ENCODE measurements at regions not wholly inside any gene's neighbourhood (a gene's known extent, or its start where the extent isn't known, plus 50 kb on each side); places are given as distances from the start of the nearest gene placed in this dataset.

DNA sequence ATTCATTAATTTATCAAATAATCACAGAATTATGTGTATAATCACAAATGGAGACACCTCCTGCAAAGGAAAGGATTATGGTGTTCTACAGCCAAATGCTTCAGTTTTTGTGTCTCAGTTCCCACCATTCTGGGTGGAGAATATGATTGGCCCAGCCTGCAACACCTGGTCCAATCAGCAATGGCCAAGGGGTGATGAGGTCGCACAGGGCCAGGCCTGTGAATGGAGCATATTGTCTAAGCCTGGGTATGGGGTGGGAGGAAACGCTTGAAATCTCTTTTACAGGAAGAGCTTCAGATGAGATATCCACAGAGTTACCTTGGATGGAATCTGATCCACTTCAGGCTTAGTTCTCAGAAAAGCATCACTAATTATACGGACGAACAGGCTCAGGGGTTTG is 271.6 kb downstream of the DHX35 start:
- no peak overlapping the region for H3K4me3 ChIP-seq (ENCODE audit: low read depth, low read length)
- H3K4me1 ChIP-seq (ENCODE audit: control insufficient read depth, insufficient read depth, low read length) = no peaks in the 10 kb centered on the region
- no peaks in the 10 kb centered on the region for H3K36me3 ChIP-seq (ENCODE audit: control insufficient read depth in 2 of 2, insufficient read depth in 1 of 2, low read length in 2 of 2)
- no peaks in the 10 kb centered on the region for H3K9me3 ChIP-seq (ENCODE audit: control insufficient read depth, insufficient read depth, low read depth, low read length)
- ChIA-PET CTCF (no interaction called here), POLR2A (no interaction called here)
- no peak for TF ChIP-seq ZXDB (tag by site-specific recombination; IDR thresholded peaks at IDR 0.05)
- no peak for TF ChIP-seq ZNF48 (tag by site-specific recombination; IDR thresholded peaks at IDR 0.05)
- no peak for TF ChIP-seq ZNF433 (tag by site-specific recombination; IDR thresholded peaks at IDR 0.05; ENCODE audit: low read depth)
- TF ChIP-seq ZNF248 (tag by site-specific recombination; IDR thresholded peaks at IDR 0.05) = no peak
- TF ChIP-seq GLIS1 (tag by site-specific recombination; IDR thresholded peaks at IDR 0.05) = no peak
- no peak for TF ChIP-seq MZF1 (tag by site-specific recombination; IDR thresholded peaks at IDR 0.05; ENCODE audit: borderline replicate concordance)
- TF ChIP-seq ZNF266 (tag by site-specific recombination; IDR thresholded peaks at IDR 0.05; ENCODE audit: low read depth) = no peak
- no peak for TF ChIP-seq ZNF146 (tag by site-specific recombination; IDR thresholded peaks at IDR 0.05)
- no peak for TF ChIP-seq KLF10 (tag by site-specific recombination; IDR thresholded peaks at IDR 0.05)
- H3K27ac ChIP-seq (ENCODE audit: extremely low read depth, low read depth, low read length) = no peak overlapping the region

DNA sequence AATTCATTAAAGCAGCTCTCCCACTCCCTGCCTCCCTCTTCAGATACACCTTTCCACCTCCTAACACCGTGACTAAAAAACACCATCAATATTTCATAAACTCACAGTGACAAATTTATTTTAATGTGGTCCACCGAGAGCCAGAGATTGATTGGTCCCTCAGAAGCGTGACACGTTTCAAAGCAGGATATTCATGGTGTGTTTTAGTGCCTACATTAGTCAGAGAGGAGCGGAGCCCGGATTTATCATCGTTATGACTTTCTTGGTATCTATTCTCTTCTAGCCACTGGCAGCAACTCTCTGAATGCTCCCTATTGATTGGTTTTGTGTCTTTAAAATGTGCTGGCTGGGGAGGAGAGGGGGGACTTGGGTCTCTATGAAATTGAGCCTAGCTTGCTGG is 265.3 kb downstream of the DHX35 start:
- Histone ChIP-seq H3K9me3 (ENCODE audit: control insufficient read depth, insufficient read depth, low read depth, low read length) (no peaks in the 10 kb centered on the region), H3K27ac (ENCODE audit: extremely low read depth, low read depth, low read length) (no peak overlapping the region), H3K4me1 (ENCODE audit: control insufficient read depth, insufficient read depth, low read length) (no peaks in the 10 kb centered on the region), H3K36me3 (ENCODE audit: control insufficient read depth in 2 of 2, insufficient read depth in 1 of 2, low read length in 2 of 2) (no peaks in the 10 kb centered on the region), H3K4me3 (ENCODE audit: low read depth, low read length) (no peak overlapping the region)
- TF ChIP-seq ZSCAN16 (tag by site-specific recombination; IDR thresholded peaks at IDR 0.05) = no peak
- no peak for TF ChIP-seq BCL11B (tag by site-specific recombination; IDR thresholded peaks at IDR 0.05; ENCODE audit: low read depth)
- no peak for TF ChIP-seq PRDM6 (tag by site-specific recombination; IDR thresholded peaks at IDR 0.05)
- POLR2A ChIA-PET = no interaction called here
- CTCF ChIA-PET = no interaction called here

- ChIA-PET CTCF (no interaction called here), POLR2A (no interaction called here)
- Histone ChIP-seq H3K4me1 (ENCODE audit: control insufficient read depth, insufficient read depth, low read length) (no peaks in the 10 kb centered on the region), H3K36me3 (ENCODE audit: control insufficient read depth in 2 of 2, insufficient read depth in 1 of 2, low read length in 2 of 2) (no peaks in the 10 kb centered on the region), H3K4me3 (ENCODE audit: low read depth, low read length) (no peak overlapping the region), H3K9me3 (ENCODE audit: control insufficient read depth, insufficient read depth, low read depth, low read length) (no peaks in the 10 kb centered on the region), H3K27ac (ENCODE audit: extremely low read depth, low read depth, low read length) (no peak overlapping the region)
- TF ChIP-seq ZNF585B (tag by site-specific recombination; IDR thresholded peaks at IDR 0.05) = no peak
- TF ChIP-seq HOXC10 (CRISPR knock-in tag; IDR thresholded peaks at IDR 0.05) = no peak
- no peak for TF ChIP-seq ZNF639 (tag by site-specific recombination; IDR thresholded peaks at IDR 0.05)
- TF ChIP-seq WT1 (tag by site-specific recombination; IDR thresholded peaks at IDR 0.05) = no peak
- no peak for TF ChIP-seq ZNF266 (tag by site-specific recombination; IDR thresholded peaks at IDR 0.05; ENCODE audit: low read depth)
- TF ChIP-seq ZNF544 (tag by site-specific recombination; IDR thresholded peaks at IDR 0.05) = no peak
- TF ChIP-seq ZNF354C (tag by site-specific recombination; IDR thresholded peaks at IDR 0.05; ENCODE audit: borderline replicate concordance, low read depth) = no peak
- TF ChIP-seq TRIM28 (IDR thresholded peaks at IDR 0.05; ENCODE audit: borderline replicate concordance, low read length) = no peak
- no peak for TF ChIP-seq KLF9 (tag by site-specific recombination; IDR thresholded peaks at IDR 0.05; ENCODE audit: low read depth)
- TF ChIP-seq, protein P1, sequence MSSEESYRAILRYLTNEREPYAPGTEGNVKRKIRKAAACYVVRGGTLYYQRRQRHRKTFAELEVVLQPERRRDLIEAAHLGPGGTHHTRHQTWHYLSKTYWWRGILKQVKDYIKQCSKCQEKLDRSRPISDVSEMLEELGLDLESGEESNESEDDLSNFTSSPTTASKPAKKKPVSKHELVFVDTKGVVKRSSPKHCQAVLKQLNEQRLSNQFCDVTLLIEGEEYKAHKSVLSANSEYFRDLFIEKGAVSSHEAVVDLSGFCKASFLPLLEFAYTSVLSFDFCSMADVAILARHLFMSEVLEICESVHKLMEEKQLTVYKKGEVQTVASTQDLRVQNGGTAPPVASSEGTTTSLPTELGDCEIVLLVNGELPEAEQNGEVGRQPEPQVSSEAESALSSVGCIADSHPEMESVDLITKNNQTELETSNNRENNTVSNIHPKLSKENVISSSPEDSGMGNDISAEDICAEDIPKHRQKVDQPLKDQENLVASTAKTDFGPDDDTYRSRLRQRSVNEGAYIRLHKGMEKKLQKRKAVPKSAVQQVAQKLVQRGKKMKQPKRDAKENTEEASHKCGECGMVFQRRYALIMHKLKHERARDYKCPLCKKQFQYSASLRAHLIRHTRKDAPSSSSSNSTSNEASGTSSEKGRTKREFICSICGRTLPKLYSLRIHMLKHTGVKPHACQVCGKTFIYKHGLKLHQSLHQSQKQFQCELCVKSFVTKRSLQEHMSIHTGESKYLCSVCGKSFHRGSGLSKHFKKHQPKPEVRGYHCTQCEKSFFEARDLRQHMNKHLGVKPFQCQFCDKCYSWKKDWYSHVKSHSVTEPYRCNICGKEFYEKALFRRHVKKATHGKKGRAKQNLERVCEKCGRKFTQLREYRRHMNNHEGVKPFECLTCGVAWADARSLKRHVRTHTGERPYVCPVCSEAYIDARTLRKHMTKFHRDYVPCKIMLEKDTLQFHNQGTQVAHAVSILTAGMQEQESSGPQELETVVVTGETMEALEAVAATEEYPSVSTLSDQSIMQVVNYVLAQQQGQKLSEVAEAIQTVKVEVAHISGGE (tag by site-specific recombination; conservative IDR thresholded peaks at IDR 0.05; ENCODE audit: low read depth) = no peak
- TF ChIP-seq ZNF184 (tag by site-specific recombination; IDR thresholded peaks at IDR 0.05) = no peak
- TF ChIP-seq ZNF394 (tag by site-specific recombination; IDR thresholded peaks at IDR 0.05; ENCODE audit: borderline replicate concordance) = no peak
- TF ChIP-seq YY2 (tag by site-specific recombination; IDR thresholded peaks at IDR 0.05) = no peak
Observed at GRCh38 chr20:39225978-39226377, 263.8 kb downstream of the DHX35 start.

Data from HEK293 (cell line).